Gastroesophageal sphincter (tissue), 4 donors: ENCODE measurements at regions not wholly inside any gene's neighbourhood (a gene's known extent, or its start where the extent isn't known, plus 50 kb on each side); places are given as distances from the start of the nearest gene placed in this dataset.

Source experiments
- ATAC-seq: fragments of 150-250 bp; one replicate; pipeline ENCODE4 v1.9.1; 2016; ENCODE audit warnings: mild to moderate bottlenecking, moderate library complexity
- H3K27ac ChIP-seq, 4 donors: fragments of 200-600 bp; sonication (generic) in 3 of 4; 1 replicate in 3 of 4; 2 replicates in 1 of 4; pipeline ENCODE4 v1.5.1; 2016 to 2019
- H3K27me3 ChIP-seq: fragments of 200-600 bp; sonication (generic); one replicate; pipeline ENCODE4 v1.5.1; 2019
- H3K36me3 ChIP-seq, 2 donors: fragments of 200-600 bp; sonication (generic); one replicate each; pipeline ENCODE4 v1.5.1; 2019; ENCODE audit warnings: control low read depth in 1 of 2
- H3K4me1 ChIP-seq, 3 donors: fragments of 200-600 bp; sonication (generic); 1 replicate in 2 of 3; 2 replicates in 1 of 3; pipeline ENCODE4 v1.5.1; 2016 to 2019; ENCODE audit warnings: control low read depth in 2 of 3
- H3K4me3 ChIP-seq, 2 donors: fragments of 200-600 bp; sonication (generic); one replicate each; pipeline ENCODE4 v1.5.1; 2019; ENCODE audit warnings: mild to moderate bottlenecking in 1 of 2, moderate library complexity in 1 of 2
- H3K9me3 ChIP-seq, 3 donors: fragments of 200-600 bp; sonication (generic); one replicate each; pipeline ENCODE4 v1.5.1; 2017 to 2019; ENCODE audit warnings: control low read depth in 2 of 3
- EP300 ChIP-seq: sonication (generic); formaldehyde crosslinking; IDR thresholded peaks from one replicate; pipeline ENCODE4 v1.6.1; 2017; ENCODE audit warnings: antibody characterized with exemption, mild to moderate bottlenecking
- POLR2A ChIP-seq, 2 donors: fragments of 450-650 bp; IDR thresholded peaks; one replicate each; pipeline ENCODE4 v1.6.1; 2017; ENCODE audit warnings: antibody characterized with exemption in 2 of 2, mild to moderate bottlenecking in 2 of 2, moderate library complexity in 1 of 2
- POLR2AphosphoS5 ChIP-seq: sonication (generic); formaldehyde crosslinking; IDR thresholded peaks from one replicate; pipeline ENCODE4 v1.6.1; 2017; ENCODE audit warnings: antibody characterized with exemption
- WGBS, 2 donors: methylation state at CpG; one replicate each; pipeline ENCODE4 v1.1.5; 2018; ENCODE audit warnings: low coverage in 1 of 2; 5-methylcytosine and 5-hydroxymethylcytosine counted together
- TF ChIP-seq, protein P1 (sequence below), 4 experiments: fragments of 200-600 bp in 2 of 4; fragments of 450-650 bp in 2 of 4; sonication (generic) in 1 of 4; IDR thresholded peaks; one replicate each; pipeline ENCODE4 v1.5.1; 2017 to 2019; ENCODE audit warnings: antibody characterized with exemption in 4 of 4, mild to moderate bottlenecking in 2 of 4, moderate library complexity in 2 of 4

DNA sequence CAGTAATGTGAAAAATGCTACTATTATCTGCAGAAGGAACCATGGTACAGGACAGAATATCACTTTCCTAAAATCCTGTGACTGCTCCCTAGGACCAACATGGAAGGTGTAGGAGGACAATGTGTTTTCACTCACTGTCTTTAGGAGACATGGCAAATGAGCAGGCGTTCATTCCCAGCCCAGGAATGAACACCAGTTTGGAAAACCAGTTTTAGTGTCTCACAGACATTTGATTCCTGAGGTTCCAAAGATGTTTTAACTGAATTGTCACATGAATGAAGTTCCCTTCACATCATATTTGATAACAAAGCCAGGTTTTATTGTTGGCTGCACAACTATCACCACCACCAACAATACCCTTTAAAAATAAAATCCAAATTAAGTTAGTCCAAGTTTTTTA, 178.2 kb downstream of the ENC1 start:
- no peak for ATAC-seq

DNA sequence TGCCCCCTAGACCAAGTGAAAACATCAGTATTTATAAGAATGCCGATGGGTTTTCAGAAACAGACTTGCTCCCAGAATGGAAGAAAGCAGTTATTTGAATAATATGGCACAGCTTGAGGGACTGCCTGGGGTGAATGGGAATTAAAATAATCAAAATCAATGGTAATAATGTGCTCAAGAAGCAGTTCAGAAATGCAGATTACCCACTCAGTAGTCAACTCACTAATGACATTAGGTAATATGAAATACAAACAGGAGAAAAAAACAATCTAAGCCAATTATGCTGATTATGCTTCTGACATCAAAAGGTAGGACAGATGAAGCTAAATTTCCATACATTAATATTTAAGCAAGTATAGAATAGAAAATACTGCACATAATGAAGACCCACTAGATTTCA, 179.3 kb downstream of the ENC1 start:
- no peaks in the 10 kb centered on the region for H3K4me1 ChIP-seq
- no peak for ATAC-seq
- no peaks in the 10 kb centered on the region for H3K9me3 ChIP-seq
- H3K27ac ChIP-seq, result no peak overlapping the region
- WGBS, 2 donors, result 100% methylated on average over 1 of the region's 1 CpG; no CpG with 5 or more reads in 1 of the 2 donors
- no peaks in the 10 kb centered on the region for H3K27me3 ChIP-seq
- TF ChIP-seq, protein P1, sequence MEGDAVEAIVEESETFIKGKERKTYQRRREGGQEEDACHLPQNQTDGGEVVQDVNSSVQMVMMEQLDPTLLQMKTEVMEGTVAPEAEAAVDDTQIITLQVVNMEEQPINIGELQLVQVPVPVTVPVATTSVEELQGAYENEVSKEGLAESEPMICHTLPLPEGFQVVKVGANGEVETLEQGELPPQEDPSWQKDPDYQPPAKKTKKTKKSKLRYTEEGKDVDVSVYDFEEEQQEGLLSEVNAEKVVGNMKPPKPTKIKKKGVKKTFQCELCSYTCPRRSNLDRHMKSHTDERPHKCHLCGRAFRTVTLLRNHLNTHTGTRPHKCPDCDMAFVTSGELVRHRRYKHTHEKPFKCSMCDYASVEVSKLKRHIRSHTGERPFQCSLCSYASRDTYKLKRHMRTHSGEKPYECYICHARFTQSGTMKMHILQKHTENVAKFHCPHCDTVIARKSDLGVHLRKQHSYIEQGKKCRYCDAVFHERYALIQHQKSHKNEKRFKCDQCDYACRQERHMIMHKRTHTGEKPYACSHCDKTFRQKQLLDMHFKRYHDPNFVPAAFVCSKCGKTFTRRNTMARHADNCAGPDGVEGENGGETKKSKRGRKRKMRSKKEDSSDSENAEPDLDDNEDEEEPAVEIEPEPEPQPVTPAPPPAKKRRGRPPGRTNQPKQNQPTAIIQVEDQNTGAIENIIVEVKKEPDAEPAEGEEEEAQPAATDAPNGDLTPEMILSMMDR (IDR thresholded peaks at IDR 0.05), result no peak
- TF ChIP-seq EP300 (no peak), POLR2AphosphoS5 (no peak), POLR2A (IDR thresholded peaks at IDR 0.05) (no peak)
- H3K36me3 ChIP-seq, result no peaks in the 10 kb centered on the region
- no peak overlapping the region for H3K4me3 ChIP-seq

More for the DNA sequence above, 178.2 kb downstream of the ENC1 start:
- TF ChIP-seq, protein P1 (IDR thresholded peaks at IDR 0.05), result no peak
- TF ChIP-seq EP300 (no peak), POLR2A (IDR thresholded peaks at IDR 0.05) (no peak), POLR2AphosphoS5 (no peak)
- no peaks in the 10 kb centered on the region for H3K4me1 ChIP-seq
- no peak overlapping the region for H3K27ac ChIP-seq
- H3K9me3 ChIP-seq, result no peaks in the 10 kb centered on the region
- H3K27me3 ChIP-seq, result no peaks in the 10 kb centered on the region
- H3K36me3 ChIP-seq, result no peaks in the 10 kb centered on the region
- WGBS, 2 donors, result 63 to 91% methylated on average over 1 of the region's 1 CpG
- no peak overlapping the region for H3K4me3 ChIP-seq

DNA sequence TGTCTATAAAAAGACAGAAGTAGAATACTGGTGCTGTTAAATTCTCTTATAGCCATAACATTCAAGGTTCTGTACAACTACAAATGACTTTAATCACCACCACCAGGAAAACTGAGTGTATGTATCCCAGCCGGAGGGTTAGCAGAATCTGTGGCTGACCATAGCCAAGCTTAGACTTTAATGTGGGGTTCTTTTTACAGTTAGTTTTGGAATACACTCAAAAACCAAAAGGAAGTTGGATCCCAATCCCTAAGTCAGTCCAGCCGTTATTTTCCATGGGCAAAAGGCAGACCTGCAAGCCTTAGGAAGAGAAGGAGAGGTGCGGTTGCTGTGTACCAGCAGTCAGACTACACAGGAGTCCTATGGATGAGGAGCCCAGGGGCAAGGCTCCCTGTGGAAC, 179.8 kb downstream of the ENC1 start:
- Histone ChIP-seq H3K36me3 (no peaks in the 10 kb centered on the region), H3K4me1 (no peaks in the 10 kb centered on the region), H3K27me3 (no peaks in the 10 kb centered on the region), H3K9me3 (no peaks in the 10 kb centered on the region), H3K27ac (no peak overlapping the region), H3K4me3 (no peak overlapping the region)
- TF ChIP-seq POLR2AphosphoS5 (no peak), EP300 (no peak), POLR2A (IDR thresholded peaks at IDR 0.05) (no peak)
- TF ChIP-seq, protein P1 (IDR thresholded peaks at IDR 0.05), result no peak
- no peak for ATAC-seq
- WGBS, 2 donors, result 59 to 89% methylated on average over 2 to 3 of the region's 3 CpGs

DNA sequence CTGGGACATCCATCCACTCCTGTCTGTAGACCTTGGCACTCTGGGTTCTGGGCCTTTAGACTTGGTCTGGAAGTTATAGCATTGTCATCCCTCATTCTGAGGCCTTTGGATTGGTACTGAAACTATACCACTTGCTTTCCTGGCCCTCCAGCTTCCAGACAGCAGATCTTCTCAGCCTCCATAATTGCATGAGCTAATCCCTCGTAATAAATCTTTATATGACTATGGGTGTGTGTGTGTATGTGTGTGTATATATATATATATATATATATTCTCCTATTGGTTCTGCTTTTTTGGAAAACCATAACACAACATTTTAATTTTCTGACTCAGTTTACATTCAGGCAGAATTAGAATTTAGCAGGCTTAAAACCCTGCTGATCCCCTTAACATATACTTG, 180.5 kb downstream of the ENC1 start:
- no peaks in the 10 kb centered on the region for H3K27me3 ChIP-seq
- H3K27ac ChIP-seq, result no peak overlapping the region
- ATAC-seq, result no peak
- 100% methylated on average over 1 of the region's 1 CpG for WGBS, 2 donors
- H3K4me3 ChIP-seq, result no peak overlapping the region
- H3K36me3 ChIP-seq, result no peaks in the 10 kb centered on the region
- no peaks in the 10 kb centered on the region for H3K9me3 ChIP-seq
- TF ChIP-seq POLR2AphosphoS5 (no peak), EP300 (no peak), POLR2A (IDR thresholded peaks at IDR 0.05) (no peak)
- TF ChIP-seq, protein P1 (IDR thresholded peaks at IDR 0.05), result no peak
- no peaks in the 10 kb centered on the region for H3K4me1 ChIP-seq

DNA sequence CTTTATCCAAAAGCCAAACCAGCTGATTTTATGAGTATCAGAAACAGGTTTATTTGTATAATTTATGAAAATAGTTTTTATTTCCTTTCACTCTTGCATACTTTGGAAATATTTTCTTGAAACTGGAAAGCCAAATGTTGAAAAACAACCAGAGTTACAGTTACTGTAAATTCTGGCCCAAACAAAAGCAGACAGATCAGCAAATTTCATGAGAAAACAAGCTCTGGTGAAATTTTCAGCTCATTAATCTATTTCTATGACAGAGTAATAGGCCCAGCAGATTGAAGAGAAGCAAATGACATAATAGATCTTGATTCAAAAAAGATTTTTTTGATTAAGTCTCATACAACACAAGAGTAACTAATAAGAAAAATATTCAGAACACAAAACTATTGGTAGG, 182.7 kb downstream of the ENC1 start:
- H3K27me3 ChIP-seq, result no peaks in the 10 kb centered on the region
- TF ChIP-seq, protein P1 (IDR thresholded peaks at IDR 0.05), result no peak
- TF ChIP-seq POLR2A (IDR thresholded peaks at IDR 0.05), result no peak
- H3K36me3 ChIP-seq, result no peaks in the 10 kb centered on the region
- H3K4me3 ChIP-seq, result no peak overlapping the region
- no peaks in the 10 kb centered on the region for H3K4me1 ChIP-seq
- no peaks in the 10 kb centered on the region for H3K9me3 ChIP-seq
- no peak for ATAC-seq
- no peak overlapping the region for H3K27ac ChIP-seq
